Natural killer cell (primary cell): ENCODE measurements at regions not wholly inside any gene's neighbourhood (a gene's known extent, or its start where the extent isn't known, plus 50 kb on each side); places are given as distances from the start of the nearest gene placed in this dataset.
"Not testable (repeated sequence)": the region's sequence is repeated elsewhere in the genome, so short reads cannot be mapped to it uniquely, and the experiment has no call there.

Source experiments
- ATAC-seq, 3 donors: fragments of 150-1000 bp in 2 of 3; fragments of 200-7000 bp in 1 of 3; cut with Tn5 transposase; 1 replicate in 1 of 3; 2 replicates in 2 of 3; pipeline ENCODE4 v1.10.0; 2021; ENCODE audit warnings: mild to moderate bottlenecking in 2 of 3, moderate library complexity in 2 of 3
- DNase-seq, 2 donors: peaks; one replicate each; pipeline versions ENCODE4 v3.0.0 to v3.0.0-alpha.2; 2013 to 2021; ENCODE audit warnings: mixed read lengths in 1 of 2
- H3K27ac ChIP-seq: one replicate; pipeline ENCODE4 v1.5.1; 2013; ENCODE audit warnings: mild to moderate bottlenecking, low read length
- H3K27me3 ChIP-seq: one replicate; pipeline ENCODE4 v1.6.1; 2013; ENCODE audit warnings: low read length; ENCODE audit not compliant: control insufficient read depth, insufficient read depth
- H3K36me3 ChIP-seq: one replicate; pipeline ENCODE4 v1.6.1; 2013; ENCODE audit warnings: low read length; ENCODE audit not compliant: control insufficient read depth, insufficient read depth
- H3K4me1 ChIP-seq: one replicate; pipeline ENCODE4 v1.6.1; 2013; ENCODE audit warnings: low read length; ENCODE audit not compliant: control insufficient read depth, insufficient read depth
- H3K4me3 ChIP-seq: one replicate; pipeline ENCODE4 v1.5.1; 2013; ENCODE audit warnings: low read length
- H3K9me3 ChIP-seq: one replicate; pipeline ENCODE4 v1.6.1; 2013; ENCODE audit warnings: low read length; ENCODE audit not compliant: control insufficient read depth, insufficient read depth
- H3K27ac Mint-ChIP-seq, 2 donors: one replicate each; pipeline ENCODE4 v1.8.0; 2022; ENCODE audit warnings: mild to moderate bottlenecking in 2 of 2, mixed read lengths in 2 of 2, moderate library complexity in 1 of 2
- H3K27me3 Mint-ChIP-seq, 2 donors: one replicate each; pipeline ENCODE4 v1.8.0; 2022; ENCODE audit warnings: low read depth in 2 of 2, mixed read lengths in 2 of 2
- H3K36me3 Mint-ChIP-seq: one replicate; pipeline ENCODE4 v1.8.0; 2022; ENCODE audit warnings: mixed read lengths
- H3K4me1 Mint-ChIP-seq, 2 donors: one replicate each; pipeline ENCODE4 v1.8.0; 2022; ENCODE audit warnings: mixed read lengths in 2 of 2
- H3K4me3 Mint-ChIP-seq: one replicate; pipeline ENCODE4 v1.8.0; 2022; ENCODE audit warnings: mild to moderate bottlenecking, moderate library complexity, mixed read lengths
- H3K9me3 Mint-ChIP-seq, 2 donors: one replicate each; pipeline ENCODE4 v1.8.0; 2022; ENCODE audit warnings: mixed read lengths in 2 of 2
- CTCF ChIP-seq: fragments of 200-600 bp; IDR thresholded peaks from one replicate; pipeline ENCODE4 v1.8.0; 2022; ENCODE audit warnings: antibody characterized with exemption
- WGBS: methylation state at CpG from one replicate; pipeline ENCODE4 v1.1.7; 2013; ENCODE audit warnings: missing lambda C conversion rate; ENCODE audit not compliant: insufficient coverage; 5-methylcytosine and 5-hydroxymethylcytosine counted together
- intact Hi-C: fragments of 100-400 bp; cut with micrococcal nuclease; formaldehyde crosslinking; loops from one replicate; pipeline ENCODE4 v1.14.2; 2022

- DNase-seq (no peak), ATAC-seq (no peak)
- Mint-ChIP-seq H3K4me3 (no peak overlapping the region), H3K9me3 (peaks cover 8 to 22% of the 10 kb centered on the region in 2 donors), H3K36me3 (no peaks in the 10 kb centered on the region), H3K4me1 (no peaks in the 10 kb centered on the region), H3K27me3 (no peaks in the 10 kb centered on the region), H3K27ac (no peak overlapping the region)
- WGBS: 85% methylated on average over 1 of the region's 2 CpGs
- intact Hi-C loops: no loop called here
- Histone ChIP-seq H3K27ac (no peak overlapping the region), H3K4me3 (no peak overlapping the region), H3K27me3 (no peaks in the 10 kb centered on the region), H3K4me1 (no peaks in the 10 kb centered on the region), H3K36me3 (no peaks in the 10 kb centered on the region), H3K9me3 (no peaks in the 10 kb centered on the region)
- no peak for TF ChIP-seq CTCF
Observed at GRCh38 chr1:188723332-188724020, 1754.2 kb downstream of the BRINP3 start.

- H3K4me3 ChIP-seq: no peak overlapping the region
- no peak for TF ChIP-seq CTCF
- no peaks in the 10 kb centered on the region for H3K36me3 ChIP-seq
- no peak for DNase-seq
- H3K4me3 Mint-ChIP-seq: no peak overlapping the region
- peaks cover 17% of the 10 kb centered on the region for H3K9me3 ChIP-seq
- intact Hi-C loops: no loop called here
- ATAC-seq: no peak
- no peaks in the 10 kb centered on the region for H3K4me1 ChIP-seq
- peaks cover 4 to 27% of the 10 kb centered on the region in 2 donors for H3K9me3 Mint-ChIP-seq
- H3K4me1 Mint-ChIP-seq: no peaks in the 10 kb centered on the region
- H3K27me3 ChIP-seq: no peaks in the 10 kb centered on the region
- H3K27me3 Mint-ChIP-seq: no peaks in the 10 kb centered on the region
- H3K36me3 Mint-ChIP-seq: no peaks in the 10 kb centered on the region
- no peak overlapping the region for H3K27ac ChIP-seq
- H3K27ac Mint-ChIP-seq: no peak overlapping the region
Observed at GRCh38 chr1:188729039-188729438, 1748.6 kb downstream of the BRINP3 start.

GRCh38 chr1:188735567-188735966 is 1742.1 kb downstream of the BRINP3 start:
- no peaks in the 10 kb centered on the region for H3K4me1 ChIP-seq
- H3K9me3 Mint-ChIP-seq: peaks cover 7 to 17% of the 10 kb centered on the region in 2 donors
- peaks cover 15% of the 10 kb centered on the region for H3K9me3 ChIP-seq
- WGBS: 94% methylated on average over 4 of the region's 4 CpGs
- TF ChIP-seq CTCF: no peak
- ATAC-seq (no peak), DNase-seq (no peak)
- no peak overlapping the region for H3K4me3 Mint-ChIP-seq
- H3K27ac ChIP-seq: no peak overlapping the region
- H3K27ac Mint-ChIP-seq: no peak overlapping the region
- no peaks in the 10 kb centered on the region for H3K36me3 Mint-ChIP-seq
- H3K4me3 ChIP-seq: no peak overlapping the region
- no peaks in the 10 kb centered on the region for H3K27me3 ChIP-seq
- intact Hi-C loops: no loop called here
- H3K4me1 Mint-ChIP-seq: no peaks in the 10 kb centered on the region
- H3K27me3 Mint-ChIP-seq: no peaks in the 10 kb centered on the region
- H3K36me3 ChIP-seq: no peaks in the 10 kb centered on the region

GRCh38 chr1:188749275-188749674 is 1728.4 kb downstream of the BRINP3 start:
- not testable (repeated sequence) for H3K27me3 Mint-ChIP-seq

GRCh38 chr1:188752027-188752426 is 1725.6 kb downstream of the BRINP3 start:
- H3K4me1 ChIP-seq, H3K36me3 Mint-ChIP-seq, H3K9me3 ChIP-seq, DNase-seq, H3K27me3 ChIP-seq, H3K27ac ChIP-seq, H3K4me1 Mint-ChIP-seq, intact Hi-C loops, H3K4me3 ChIP-seq, ATAC-seq, H3K27me3 Mint-ChIP-seq, H3K27ac Mint-ChIP-seq, H3K36me3 ChIP-seq, H3K4me3 Mint-ChIP-seq: not testable (repeated sequence)
- no CpG with 5 or more reads among the region's 3 CpGs for WGBS
- peaks cover 5 to 22% of the 10 kb centered on the region in 2 donors for H3K9me3 Mint-ChIP-seq

More at GRCh38 chr1:188749275-188749674, 1728.4 kb downstream of the BRINP3 start:
- intact Hi-C loops, H3K4me1 Mint-ChIP-seq, H3K36me3 ChIP-seq, H3K36me3 Mint-ChIP-seq, DNase-seq, H3K27ac ChIP-seq, H3K27ac Mint-ChIP-seq, H3K9me3 ChIP-seq, H3K4me3 Mint-ChIP-seq, H3K4me3 ChIP-seq, H3K27me3 ChIP-seq, H3K4me1 ChIP-seq, ATAC-seq: not testable (repeated sequence)
- 76% methylated on average over 3 of the region's 3 CpGs for WGBS
- H3K9me3 Mint-ChIP-seq: peaks cover 5 to 18% of the 10 kb centered on the region in 2 donors

- H3K4me3 Mint-ChIP-seq: not testable (repeated sequence)
Observed at GRCh38 chr1:188757747-188758146, 1719.9 kb downstream of the BRINP3 start.

More at GRCh38 chr1:188757747-188758146, 1719.9 kb downstream of the BRINP3 start:
- H3K4me3 ChIP-seq, intact Hi-C loops, H3K36me3 ChIP-seq, H3K27ac ChIP-seq, H3K27me3 ChIP-seq, H3K4me1 ChIP-seq, H3K36me3 Mint-ChIP-seq, H3K4me1 Mint-ChIP-seq, H3K27ac Mint-ChIP-seq, H3K27me3 Mint-ChIP-seq, H3K9me3 ChIP-seq, ATAC-seq, DNase-seq: not testable (repeated sequence)
- 93% methylated on average over 23 of the region's 24 CpGs for WGBS
- peaks cover 9 to 13% of the 10 kb centered on the region in 2 donors for H3K9me3 Mint-ChIP-seq
